IMR-90 (cell line): ENCODE measurements at regions not wholly inside any gene's neighbourhood (a gene's known extent, or its start where the extent isn't known, plus 50 kb on each side); places are given as distances from the start of the nearest gene placed in this dataset.

Experiments
- ATAC-seq: fragments of 200-7000 bp; cut with Tn5 transposase; 2 replicates; pipeline ENCODE4 v1.9.1; 2020; ENCODE audit warnings: low read depth, mild to moderate bottlenecking, moderate library complexity
- BruUV-seq: library from RNA; stranded (reverse); fragments of 400-500 nt; replicated peaks from 2 replicates; lab custom pipeline; 2021; lab: Mats Ljungman, UMichigan
- CTCF ChIA-PET: fragments of 300-600 bp; formaldehyde crosslinking; extraction: SDS; loops from one replicate; lab custom pipeline; 2021; ENCODE audit warnings: antibody characterized with exemption; lab: Yijun Ruan, JAX
- POLR2A ChIA-PET: fragments of 300-600 bp; sonication (Branson Sonifier 250); formaldehyde crosslinking; loops from one replicate; lab custom pipeline; 2022; ENCODE audit warnings: antibody characterized with exemption; ENCODE audit not compliant: unreplicated experiment; lab: Charles Lee
- DNase-seq: peaks from one replicate; pipeline ENCODE4 v3.0.0; 2013
- H2AFZ ChIP-seq: replicated peaks from 2 replicates; pipeline ENCODE3; 2013; ENCODE audit warnings: low read length, mild to moderate bottlenecking; ENCODE audit not compliant: poor library complexity
- H2AK5ac ChIP-seq: 2 replicates; pipeline ENCODE4 v1.6.1; 2013; ENCODE audit warnings: low read depth, low read length, inconsistent platforms
- H2AK9ac ChIP-seq: replicated peaks from 2 replicates; pipeline ENCODE3; 2013; ENCODE audit warnings: mild to moderate bottlenecking, low read depth, low read length, moderate library complexity; ENCODE audit not compliant: poor library complexity
- H2BK120ac ChIP-seq: 2 replicates; pipeline ENCODE4 v1.6.1; 2013; ENCODE audit warnings: low read depth, low read length, inconsistent platforms
- H2BK15ac ChIP-seq: 3 replicates; pipeline ENCODE4 v1.6.1; 2013; ENCODE audit warnings: low read depth, low read length, inconsistent platforms
- H2BK20ac ChIP-seq: 2 replicates; pipeline ENCODE4 v1.6.1; 2013; ENCODE audit warnings: low read depth, mild to moderate bottlenecking, inconsistent platforms, low read length, moderate library complexity
- H2BK5ac ChIP-seq: 2 replicates; pipeline ENCODE4 v1.6.1; 2013; ENCODE audit warnings: mild to moderate bottlenecking, low read depth, low read length, inconsistent platforms; ENCODE audit not compliant: poor library complexity, severe bottlenecking
- H3K14ac ChIP-seq: replicated peaks from 2 replicates; pipeline ENCODE4 v1.6.1; 2013; ENCODE audit warnings: low read depth, low read length, inconsistent platforms
- H3K18ac ChIP-seq: 2 replicates; pipeline ENCODE4 v1.6.1; 2013; ENCODE audit warnings: low read depth, low read length, control low read depth
- H3K23ac ChIP-seq: 2 replicates; pipeline ENCODE4 v1.6.1; 2013; ENCODE audit warnings: low read depth, low read length, inconsistent platforms
- H3K27ac ChIP-seq: 2 replicates; pipeline ENCODE4 v1.5.1; 2013; ENCODE audit warnings: mild to moderate bottlenecking, control low read depth, low read length; ENCODE audit not compliant: insufficient read depth
- H3K27me3 ChIP-seq: 2 replicates; pipeline ENCODE4 v1.6.1; 2013; ENCODE audit warnings: low read length; ENCODE audit not compliant: control insufficient read depth, insufficient read depth
- H3K36me3 ChIP-seq: 2 replicates; pipeline ENCODE4 v1.6.1; 2013; ENCODE audit warnings: low read length, mixed read lengths; ENCODE audit not compliant: control insufficient read depth, insufficient read depth
- H3K4ac ChIP-seq: 2 replicates; pipeline ENCODE4 v1.6.1; 2013; ENCODE audit warnings: low read depth, low read length, inconsistent platforms
- H3K4me1 ChIP-seq: 2 replicates; pipeline ENCODE4 v1.6.1; 2013; ENCODE audit warnings: low read length, mixed read lengths; ENCODE audit not compliant: control insufficient read depth, insufficient read depth
- H3K4me2 ChIP-seq: 2 replicates; pipeline ENCODE4 v1.6.1; 2013; ENCODE audit warnings: low read depth, mild to moderate bottlenecking, control low read depth, low read length, moderate library complexity
- H3K4me3 ChIP-seq: 2 replicates; pipeline ENCODE4 v1.5.1; 2013; ENCODE audit warnings: low read depth, mild to moderate bottlenecking, control low read depth, low read length, moderate library complexity; ENCODE audit not compliant: insufficient read depth
- H3K56ac ChIP-seq: 2 replicates; pipeline ENCODE4 v1.6.1; 2013; ENCODE audit warnings: low read length, inconsistent platforms; ENCODE audit not compliant: insufficient read depth; ENCODE audit errors: extremely low read depth
- H3K79me1 ChIP-seq, 2 experiments: 2 replicates each; pipeline ENCODE4 v1.6.1; 2013; ENCODE audit warnings: low read length in 2 of 2, inconsistent platforms in 1 of 2, low read depth in 1 of 2
- H3K9ac ChIP-seq: 2 replicates; pipeline ENCODE4 v1.6.1; 2013; ENCODE audit warnings: low read depth, low read length, control low read depth
- H3K9me1 ChIP-seq: 2 replicates; pipeline ENCODE4 v1.6.1; 2013; ENCODE audit warnings: low read length, inconsistent platforms; ENCODE audit not compliant: insufficient read depth
- H3K9me3 ChIP-seq: 2 replicates; pipeline ENCODE4 v1.6.1; 2013; ENCODE audit warnings: low read length; ENCODE audit not compliant: control insufficient read depth, insufficient read depth
- H4K20me1 ChIP-seq: 2 replicates; pipeline ENCODE4 v1.6.1; 2013; ENCODE audit warnings: low read length, inconsistent platforms; ENCODE audit not compliant: insufficient read depth
- H4K5ac ChIP-seq: 2 replicates; pipeline ENCODE4 v1.6.1; 2013; ENCODE audit warnings: mild to moderate bottlenecking, low read depth, low read length, control low read depth
- H4K8ac ChIP-seq, 2 experiments: 2 replicates each; pipeline ENCODE4 v1.6.1; 2013; ENCODE audit warnings: low read depth in 2 of 2, low read length in 2 of 2, control low read depth in 1 of 2, inconsistent platforms in 1 of 2
- H4K91ac ChIP-seq: 2 replicates; pipeline ENCODE4 v1.6.1; 2013; ENCODE audit warnings: low read depth, low read length, inconsistent platforms; ENCODE audit not compliant: insufficient read depth
- CEBPB ChIP-seq: IDR thresholded peaks from 2 replicates; pipeline ENCODE4 v1.6.1; 2012; ENCODE audit warnings: low read depth, low read length, improper control_type of control experiment
- CHD1 ChIP-seq: IDR thresholded peaks from 2 replicates; pipeline ENCODE4 v1.6.1; 2012; ENCODE audit warnings: low read depth, low read length, improper control_type of control experiment
- CTCF ChIP-seq: conservative IDR thresholded peaks from 2 replicates; pipeline ENCODE4 v1.5.1; 2012; ENCODE audit warnings: mild to moderate bottlenecking, low read depth, low read length, improper control_type of control experiment
- ELK1 ChIP-seq: fragments of 150-350 bp; IDR thresholded peaks from 2 replicates; pipeline ENCODE4 v1.6.1; 2016; ENCODE audit warnings: low read depth, mild to moderate bottlenecking, low read length, moderate library complexity, borderline replicate concordance
- FOS ChIP-seq: fragments of 150-350 bp; IDR thresholded peaks from 2 replicates; pipeline ENCODE4 v1.6.1; 2016; ENCODE audit warnings: low read depth, low read length
- MAFK ChIP-seq: IDR thresholded peaks from 2 replicates; pipeline ENCODE4 v1.6.1; 2012; ENCODE audit warnings: low read depth, low read length, improper control_type of control experiment
- MXI1 ChIP-seq: IDR thresholded peaks from 2 replicates; pipeline ENCODE4 v1.6.1; 2012; ENCODE audit warnings: low read depth, mild to moderate bottlenecking, low read length, moderate library complexity, borderline replicate concordance
- NFE2L2 ChIP-seq: fragments of 150-350 bp; IDR thresholded peaks from 2 replicates; pipeline ENCODE4 v1.6.1; 2016; ENCODE audit warnings: low read depth, mild to moderate bottlenecking, low read length
- POLR2A ChIP-seq: IDR thresholded peaks from 2 replicates; pipeline ENCODE4 v1.6.1; 2012; ENCODE audit warnings: mild to moderate bottlenecking, low read depth, low read length
- RAD21 ChIP-seq: IDR thresholded peaks from 2 replicates; pipeline ENCODE4 v1.6.1; 2012; ENCODE audit warnings: low read length, improper control_type of control experiment
- RCOR1 ChIP-seq: IDR thresholded peaks from 2 replicates; pipeline ENCODE4 v1.6.1; 2012; ENCODE audit warnings: mild to moderate bottlenecking, low read length, improper control_type of control experiment; ENCODE audit not compliant: insufficient replicate concordance
- RFX5 ChIP-seq: IDR thresholded peaks from 2 replicates; pipeline ENCODE4 v1.8.0; 2012; ENCODE audit warnings: low read depth, mild to moderate bottlenecking, low read length, moderate library complexity
- USF2 ChIP-seq: fragments of 150-350 bp; IDR thresholded peaks from 2 replicates; pipeline ENCODE4 v1.6.1; 2017; ENCODE audit warnings: mild to moderate bottlenecking, antibody characterized with exemption, low read length, low read depth
- WGBS, 2 experiments: methylation state at CpG; one replicate each; pipeline versions ENCODE4 v1.1.5 to v1.1.7; 2013; ENCODE audit warnings: missing lambda C conversion rate in 2 of 2; ENCODE audit not compliant: insufficient read length in 1 of 2; ENCODE audit errors: extremely low coverage in 2 of 2; 5-methylcytosine and 5-hydroxymethylcytosine counted together
- dilution Hi-C: fragments of 300-500 bp; cut with HindIII; formaldehyde crosslinking; loops from one replicate; pipeline ENCODE4 v1.14.3; 2018; ENCODE audit warnings: low sequenced_read_pairs; ENCODE audit not compliant: unreplicated experiment
- in situ Hi-C: fragments of 300-500 bp; cut with MboI; formaldehyde crosslinking; loops from 3 replicates; pipeline ENCODE4 v1.14.3; 2019; ENCODE audit warnings: low sequenced_read_pairs, inconsistent platforms, mixed read lengths
- intact Hi-C: fragments of 100-400 bp; cut with micrococcal nuclease; formaldehyde crosslinking; loops from 2 replicates; pipeline ENCODE4 v1.10.0; 2022

- H3K4me2 ChIP-seq, result no peak overlapping the region
- no peak overlapping the region for H3K27ac ChIP-seq
- H2AK5ac ChIP-seq, result no peak overlapping the region
- BruUV-seq, result no TSS peak
- no peaks in the 10 kb centered on the region for H3K27me3 ChIP-seq
- dilution Hi-C loops (no loop called here), in situ Hi-C loops (no loop called here), intact Hi-C loops (loop anchor here (1.0 kb wide), 1 partner anchor 18 kb away; no protein-coding TSS in a partner anchor)
- no peak overlapping the region for H3K18ac ChIP-seq
- DNase-seq (no peak), ATAC-seq (no peak)
- H3K4me1 ChIP-seq, result peaks cover 4% of the 10 kb centered on the region
- no peaks in the 10 kb centered on the region for H3K79me1 ChIP-seq
- H4K8ac ChIP-seq, result no peak overlapping the region
- ChIA-PET CTCF (no interaction called here), POLR2A (no interaction called here)
- no peak overlapping the region for H2BK15ac ChIP-seq
- no peaks in the 10 kb centered on the region for H4K20me1 ChIP-seq
- H2BK20ac ChIP-seq, result no peak overlapping the region
- H4K91ac ChIP-seq, result no peak overlapping the region
- H3K56ac ChIP-seq, result no peak overlapping the region
- no peak overlapping the region for H3K4ac ChIP-seq
- H2AFZ ChIP-seq, result no peak overlapping the region
- no peaks in the 10 kb centered on the region for H3K9me1 ChIP-seq
- no peaks in the 10 kb centered on the region for H3K9me3 ChIP-seq
- H3K4me3 ChIP-seq, result no peak overlapping the region
- no peak overlapping the region for H2BK5ac ChIP-seq
- H2BK120ac ChIP-seq, result no peak overlapping the region
- no peaks in the 10 kb centered on the region for H3K36me3 ChIP-seq
- TF ChIP-seq MXI1 (no peak), POLR2A (no peak), MAFK (no peak), RFX5 (no peak), ELK1 (no peak), CEBPB (no peak), CHD1 (no peak), RCOR1 (no peak), NFE2L2 (no peak), RAD21 (no peak), CTCF (no peak), FOS (no peak), USF2 (no peak)
- H4K5ac ChIP-seq, result no peak overlapping the region
- WGBS, 2 experiments, result no CpG with 5 or more reads among the region's 1 CpG
- H3K14ac ChIP-seq, result no peak overlapping the region
- H3K23ac ChIP-seq, result no peak overlapping the region
- H3K9ac ChIP-seq, result no peak overlapping the region
- H2AK9ac ChIP-seq, result no peak overlapping the region
These were observed 270.8 kb upstream of the ACTBL2 start for GRCh38 chr5:57753446-57753845.
